RWPE1 (cell line): ENCODE measurements at regions not wholly inside any gene's neighbourhood (a gene's known extent, or its start where the extent isn't known, plus 50 kb on each side); places are given as distances from the start of the nearest gene placed in this dataset.

Experiments
- CTCF ChIA-PET: fragments of 350-600 bp; sonication (Branson Sonifier 250); formaldehyde crosslinking; extraction: SDS; loops from one replicate; lab custom pipeline; 2021; lab: Yijun Ruan, JAX
- POLR2A ChIA-PET: fragments of 400-600 bp; formaldehyde crosslinking; extraction: SDS; loops from one replicate; lab custom pipeline; 2020; ENCODE audit warnings: antibody characterized with exemption; ENCODE audit not compliant: low non-redundant PET; lab: Yijun Ruan, JAX
- DNase-seq: peaks from one replicate; pipeline ENCODE4 v3.0.0; 2012; ENCODE audit warnings: low spot score
- H3K27ac ChIP-seq: fragments of 450-650 bp; 2 replicates; pipeline ENCODE4 v1.5.1; 2017
- TF ChIP-seq, protein P1 (sequence below): fragments of 450-650 bp; conservative IDR thresholded peaks from 2 replicates; pipeline ENCODE4 v1.5.1; 2017; ENCODE audit warnings: low read depth, mild to moderate bottlenecking

DNA sequence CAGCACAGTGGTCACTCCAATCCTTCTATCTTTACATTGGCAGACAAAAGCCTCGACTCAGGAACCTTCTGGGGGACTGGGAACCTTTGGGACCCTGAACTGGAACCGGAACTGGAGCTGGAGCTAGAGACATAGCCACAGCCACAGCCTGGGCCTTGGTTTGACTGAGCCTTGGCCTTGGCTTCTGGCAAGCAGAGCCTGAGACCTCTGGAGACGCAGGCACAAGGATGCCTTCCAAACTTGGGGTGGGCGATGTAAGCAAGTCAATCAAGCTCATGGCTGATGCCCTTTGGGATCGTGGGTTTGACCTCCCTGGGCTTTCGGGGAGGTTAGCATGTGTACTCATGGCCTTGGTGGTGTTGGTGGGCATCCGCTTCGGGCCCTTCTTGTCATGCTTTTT, 619.3 kb downstream of the MBD2 start:
- ChIA-PET CTCF (no interaction called here), POLR2A (no interaction called here)
- TF ChIP-seq, protein P1, sequence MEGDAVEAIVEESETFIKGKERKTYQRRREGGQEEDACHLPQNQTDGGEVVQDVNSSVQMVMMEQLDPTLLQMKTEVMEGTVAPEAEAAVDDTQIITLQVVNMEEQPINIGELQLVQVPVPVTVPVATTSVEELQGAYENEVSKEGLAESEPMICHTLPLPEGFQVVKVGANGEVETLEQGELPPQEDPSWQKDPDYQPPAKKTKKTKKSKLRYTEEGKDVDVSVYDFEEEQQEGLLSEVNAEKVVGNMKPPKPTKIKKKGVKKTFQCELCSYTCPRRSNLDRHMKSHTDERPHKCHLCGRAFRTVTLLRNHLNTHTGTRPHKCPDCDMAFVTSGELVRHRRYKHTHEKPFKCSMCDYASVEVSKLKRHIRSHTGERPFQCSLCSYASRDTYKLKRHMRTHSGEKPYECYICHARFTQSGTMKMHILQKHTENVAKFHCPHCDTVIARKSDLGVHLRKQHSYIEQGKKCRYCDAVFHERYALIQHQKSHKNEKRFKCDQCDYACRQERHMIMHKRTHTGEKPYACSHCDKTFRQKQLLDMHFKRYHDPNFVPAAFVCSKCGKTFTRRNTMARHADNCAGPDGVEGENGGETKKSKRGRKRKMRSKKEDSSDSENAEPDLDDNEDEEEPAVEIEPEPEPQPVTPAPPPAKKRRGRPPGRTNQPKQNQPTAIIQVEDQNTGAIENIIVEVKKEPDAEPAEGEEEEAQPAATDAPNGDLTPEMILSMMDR, result no peak
- H3K27ac ChIP-seq, result no peak overlapping the region
- no peak for DNase-seq

DNA sequence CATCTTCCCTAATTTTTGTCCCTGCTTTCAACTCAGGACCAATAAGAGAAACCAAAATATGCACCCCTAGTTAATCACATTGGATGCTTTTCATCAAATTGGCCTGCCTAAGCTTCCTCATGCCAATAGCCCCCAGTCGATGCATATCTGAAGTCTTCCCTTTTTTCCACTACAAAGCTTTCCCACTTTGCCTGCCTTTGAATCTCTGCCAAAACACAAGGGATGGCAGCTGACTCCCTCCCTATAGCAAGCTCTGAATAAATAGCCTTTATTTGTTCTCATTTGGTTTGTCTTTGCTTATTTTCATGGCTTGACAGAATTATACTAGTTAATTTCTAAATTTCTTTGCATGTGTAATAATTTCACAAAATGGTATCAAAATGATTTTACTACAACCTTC, 621.2 kb downstream of the MBD2 start:
- POLR2A ChIA-PET, result no interaction called here
- CTCF ChIA-PET, result no interaction called here
- DNase-seq, result no peak
- no peak overlapping the region for H3K27ac ChIP-seq
- TF ChIP-seq, protein P1, result no peak

DNA sequence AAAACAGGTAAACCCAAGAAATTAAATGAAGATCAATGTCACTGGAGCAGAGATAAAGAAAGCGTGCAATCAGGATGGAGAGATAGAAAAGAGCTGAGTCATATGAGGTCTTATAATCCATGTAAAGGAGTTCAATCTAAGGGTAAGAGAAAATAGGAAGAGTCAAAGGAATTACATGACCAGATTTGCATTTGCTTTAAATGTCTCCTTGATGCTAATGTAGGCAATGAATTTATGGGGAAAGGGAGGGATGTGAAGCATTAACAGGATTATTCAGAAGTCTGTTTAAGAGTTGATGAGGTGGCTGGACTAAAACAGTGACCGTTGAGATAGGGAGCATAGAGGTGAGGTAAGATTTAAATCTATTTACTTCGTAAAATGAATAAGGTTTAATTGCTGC, 623.1 kb downstream of the MBD2 start:
- POLR2A ChIA-PET, result no interaction called here
- no peak for DNase-seq
- TF ChIP-seq, protein P1, result no peak
- CTCF ChIA-PET, result no interaction called here
- no peak overlapping the region for H3K27ac ChIP-seq

DNA sequence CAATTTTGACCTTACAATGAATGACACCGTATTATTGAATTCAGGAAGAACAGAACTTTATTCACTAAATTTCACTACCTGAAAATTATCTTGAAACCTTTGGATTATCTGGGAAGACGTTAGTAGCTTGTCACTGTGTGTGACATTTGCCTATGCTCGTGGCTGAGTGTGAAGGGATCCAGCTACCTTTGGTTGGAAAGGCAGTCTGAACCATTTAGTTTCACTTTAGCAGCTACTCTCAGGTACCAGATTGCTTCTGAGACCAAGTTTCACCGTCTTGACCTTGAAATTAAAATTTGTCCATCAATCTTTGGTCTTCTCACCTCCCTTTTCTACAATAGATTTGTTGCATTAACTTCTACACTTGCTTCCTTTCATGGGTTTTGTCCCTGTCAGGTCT, 637.5 kb downstream of the MBD2 start:
- no peak overlapping the region for H3K27ac ChIP-seq
- POLR2A ChIA-PET, result no interaction called here
- TF ChIP-seq, protein P1, result no peak
- DNase-seq, result no peak
- CTCF ChIA-PET, result no interaction called here
